ENCODE measurements at regions not wholly inside any gene's neighbourhood (a gene's known extent, or its start where the extent isn't known, plus 50 kb on each side); places are given as distances from the start of the nearest gene placed in this dataset.
"Not testable (repeated sequence)": the region's sequence is repeated elsewhere in the genome, so short reads cannot be mapped to it uniquely, and the experiment has no call there.

DNA sequence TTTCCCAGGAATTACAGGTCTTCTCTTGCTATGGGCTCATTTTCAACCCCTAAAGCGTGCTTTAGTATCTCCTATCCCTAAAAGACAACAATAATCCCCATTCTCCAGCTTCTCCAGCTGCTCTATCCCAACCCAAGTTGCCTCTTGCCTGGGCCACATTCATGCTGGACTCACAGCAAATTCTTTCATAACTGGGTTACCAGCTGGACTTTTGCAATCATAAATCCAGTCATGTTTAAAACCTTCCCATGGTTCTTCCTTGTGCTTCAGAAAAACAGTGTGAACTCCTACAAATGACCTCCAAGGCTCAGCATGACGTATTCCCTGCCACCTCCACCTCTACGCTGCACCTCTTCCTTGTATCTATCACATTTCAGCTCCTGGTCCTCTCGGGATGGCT, 346.9 kb downstream of the GADD45G start:
- DNase-seq: no peak

DNA sequence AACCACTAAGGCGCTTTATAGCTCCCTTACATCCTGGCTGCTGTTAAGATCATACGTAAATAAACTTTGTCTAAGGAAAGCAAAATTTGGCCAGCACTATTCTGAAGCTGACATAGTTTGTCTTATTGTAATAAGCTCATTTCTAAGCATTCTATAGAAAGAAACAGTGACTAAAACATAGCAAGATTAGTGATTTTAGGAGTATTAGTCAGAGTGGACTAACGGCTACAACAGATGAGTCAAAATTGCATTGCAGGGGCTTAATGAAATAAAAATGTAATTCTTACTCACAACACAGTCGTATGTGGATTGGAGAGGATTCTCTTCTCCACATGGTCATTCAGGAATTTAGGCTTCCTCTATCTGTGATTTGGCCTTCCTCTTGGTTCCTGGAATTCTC, 347.6 kb downstream of the GADD45G start:
- DNase-seq: no peak

DNA sequence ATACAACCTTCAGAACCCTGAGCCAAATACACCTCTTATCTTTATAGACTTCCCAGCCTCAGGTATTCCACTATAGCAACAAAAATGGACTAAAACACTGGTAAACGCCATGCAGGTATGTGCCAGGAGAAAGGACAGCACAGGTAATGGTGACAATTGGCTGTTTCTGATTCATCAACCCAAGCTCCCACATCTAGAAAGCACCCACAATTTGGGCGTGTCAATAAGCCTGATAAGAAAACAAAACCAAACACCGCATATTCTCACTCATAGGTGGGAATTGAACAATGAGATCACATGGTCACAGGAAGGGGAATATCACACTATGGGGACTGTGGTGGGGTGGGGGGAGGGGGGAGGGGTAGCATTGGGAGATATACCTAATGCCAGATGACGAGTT, 348.5 kb downstream of the GADD45G start:
- not testable (repeated sequence) for DNase-seq

DNA sequence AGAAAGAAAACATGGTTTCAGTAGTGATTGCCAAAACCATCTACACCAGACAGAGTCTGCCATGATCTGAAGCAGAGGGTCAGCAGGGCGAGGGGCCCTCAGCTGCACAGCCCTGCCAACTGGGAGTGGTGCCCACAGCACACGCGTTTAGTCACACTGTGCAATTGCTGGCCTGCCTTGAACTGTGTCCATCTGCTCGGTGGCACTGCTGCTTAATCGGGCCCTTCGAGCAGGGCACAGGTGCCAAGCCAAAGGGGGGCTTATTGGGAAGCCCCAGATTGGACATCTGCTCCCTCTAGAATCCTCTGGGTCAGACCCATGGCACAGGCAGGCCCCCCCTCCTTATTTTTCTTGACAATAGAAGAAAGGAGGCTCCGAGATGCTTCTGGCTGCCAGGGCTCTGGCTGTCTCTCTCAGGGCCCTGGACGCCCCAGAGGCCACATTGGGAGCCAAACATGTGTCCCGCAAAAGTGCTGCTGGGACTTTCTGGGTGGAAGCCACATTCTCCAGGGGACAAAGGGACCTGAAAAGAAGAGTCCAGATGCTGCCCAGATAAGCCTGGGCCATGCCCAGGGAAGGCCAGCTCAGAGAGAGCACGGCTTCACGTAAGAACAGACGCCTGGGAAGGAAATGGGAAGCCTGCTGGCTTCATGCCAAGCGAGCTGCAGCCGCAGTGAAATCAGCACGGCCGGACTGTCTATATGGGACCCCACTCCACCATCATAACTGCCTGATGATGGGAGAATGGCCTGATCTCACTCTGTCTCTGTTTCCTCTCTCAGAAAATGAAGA, 349.2 kb downstream of the GADD45G start:
- no peak for DNase-seq

DNA sequence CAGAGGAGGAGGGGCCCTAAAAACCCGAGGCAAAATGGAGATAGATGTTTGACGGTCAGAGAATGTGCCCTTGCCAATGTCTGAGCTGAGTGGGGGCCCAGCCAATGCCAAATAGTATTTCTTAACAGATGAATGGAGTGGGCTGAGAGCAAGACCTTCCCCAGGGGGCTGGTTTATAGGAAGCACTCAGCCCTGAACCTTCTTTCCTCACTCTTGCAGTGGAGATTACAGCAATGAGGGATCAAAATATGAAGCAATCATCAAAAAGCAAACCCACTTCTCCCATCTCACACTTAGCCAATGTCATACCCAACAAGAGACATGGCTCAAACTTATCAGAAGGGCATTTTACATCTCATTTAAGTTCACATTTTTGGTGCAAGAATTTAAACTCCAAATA, 350.3 kb downstream of the GADD45G start:
- DNase-seq: no peak

DNA sequence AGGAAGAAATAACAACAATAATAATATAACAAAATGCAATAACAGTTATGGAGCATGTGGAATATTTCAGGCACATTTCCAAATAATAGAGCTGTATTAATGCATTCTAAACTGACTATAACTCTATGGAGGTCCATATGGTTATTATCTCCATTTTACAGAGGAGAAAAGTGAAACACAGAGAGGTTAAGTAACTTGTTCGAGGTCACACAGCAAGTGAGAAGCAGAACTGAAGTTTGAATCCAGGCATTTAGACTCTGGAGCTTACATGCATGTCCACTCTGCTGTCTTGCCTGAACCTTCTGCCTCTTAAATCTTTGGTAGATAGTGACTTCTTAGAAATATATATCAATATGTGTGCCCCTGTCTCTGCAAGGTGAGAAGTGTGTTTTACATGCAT, 350.8 kb downstream of the GADD45G start:
- DNase-seq: no peak

DNA sequence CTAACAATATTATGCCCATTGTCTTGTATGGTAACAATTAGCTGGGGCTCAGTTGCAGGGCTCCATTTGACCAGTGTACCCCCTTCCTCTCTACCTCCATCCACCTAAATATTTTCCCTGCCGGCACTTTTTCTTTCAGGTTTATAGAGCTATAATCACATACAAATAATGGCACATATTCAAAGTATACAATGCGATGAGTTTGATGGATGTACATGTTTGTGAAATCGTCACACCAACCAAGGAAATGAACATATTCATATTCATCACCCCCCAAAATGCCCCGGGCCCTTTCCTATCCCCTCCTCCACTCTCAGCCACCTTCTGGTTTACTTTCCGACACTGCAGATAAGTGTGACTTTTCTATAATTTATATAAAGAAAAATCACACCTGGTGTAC, 351.5 kb downstream of the GADD45G start:
- no peak for DNase-seq

DNA sequence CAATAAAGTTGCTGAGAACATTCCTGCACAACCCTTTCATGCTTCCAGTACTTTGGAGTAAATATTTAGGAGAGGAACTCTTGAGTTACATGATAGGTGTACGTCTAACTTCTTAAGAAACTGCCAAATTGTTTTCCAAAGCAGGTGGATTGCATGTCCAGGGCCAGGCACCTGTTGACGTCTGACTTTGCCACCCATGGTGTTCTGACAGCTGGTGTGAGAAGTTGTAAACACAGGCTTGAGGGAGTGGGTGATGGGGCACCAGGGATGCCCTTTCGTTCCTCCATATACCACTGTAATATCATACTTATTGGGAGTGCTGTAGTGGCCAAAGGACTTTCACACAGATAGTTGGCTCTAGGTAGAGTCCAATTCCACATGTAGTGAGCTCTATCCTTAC, 352.1 kb downstream of the GADD45G start:
- DNase-seq: no peak

DNA sequence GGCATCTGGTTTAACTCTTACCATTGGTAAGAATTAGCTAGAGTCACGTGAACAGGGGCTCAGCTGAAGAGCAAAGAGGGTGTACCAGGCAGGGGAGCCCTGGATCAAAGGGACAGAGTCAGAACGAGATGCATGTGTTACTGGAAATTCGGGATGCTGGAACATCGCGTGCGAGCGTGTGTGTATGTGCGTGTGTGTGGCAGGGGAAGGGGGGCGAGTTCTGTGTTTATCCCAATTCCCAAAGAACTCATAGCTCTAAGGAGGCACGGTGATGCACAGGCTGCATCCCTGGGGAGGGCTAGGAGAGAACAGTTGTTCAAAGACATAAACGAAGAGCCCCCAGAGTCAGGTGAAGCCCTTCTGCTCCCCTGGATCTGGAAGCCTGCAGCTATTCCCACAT, 353.3 kb downstream of the GADD45G start:
- DNase-seq: no peak

DNA sequence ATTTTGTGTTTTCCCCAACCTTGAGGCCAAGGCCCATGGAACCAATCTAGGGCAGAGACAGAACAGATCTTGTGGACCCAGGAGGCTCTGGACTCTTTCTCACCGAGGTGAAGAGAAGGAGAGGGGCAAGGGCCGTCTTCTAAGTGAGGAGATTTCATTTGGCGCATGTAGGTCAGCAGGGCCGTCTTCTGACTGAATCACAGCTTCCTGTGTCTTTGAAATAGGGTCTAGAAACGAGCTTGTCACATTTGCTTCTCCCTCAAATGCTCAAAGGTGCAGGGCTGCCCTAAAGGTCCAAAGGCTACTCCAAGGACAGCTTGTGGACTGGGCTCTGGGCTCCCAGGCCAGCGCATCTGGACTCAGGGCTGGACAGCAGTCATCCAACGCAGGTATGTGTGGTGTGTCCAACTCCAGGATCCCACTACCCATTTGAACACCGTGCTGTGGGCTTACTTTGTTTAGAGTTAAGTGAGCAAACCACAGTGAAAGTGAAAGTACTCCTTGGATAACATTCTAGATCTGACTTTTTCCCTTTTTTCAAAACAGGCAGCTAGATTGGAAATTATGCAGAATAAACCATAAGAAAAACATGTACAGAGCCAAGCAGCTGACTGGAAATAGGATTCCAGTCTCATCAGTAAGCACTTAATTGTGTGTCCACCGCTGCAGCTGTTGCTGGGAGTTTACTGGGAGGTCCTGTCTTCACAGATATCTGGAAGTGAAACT, 357.0 kb downstream of the GADD45G start:
- no peak for DNase-seq

DNA sequence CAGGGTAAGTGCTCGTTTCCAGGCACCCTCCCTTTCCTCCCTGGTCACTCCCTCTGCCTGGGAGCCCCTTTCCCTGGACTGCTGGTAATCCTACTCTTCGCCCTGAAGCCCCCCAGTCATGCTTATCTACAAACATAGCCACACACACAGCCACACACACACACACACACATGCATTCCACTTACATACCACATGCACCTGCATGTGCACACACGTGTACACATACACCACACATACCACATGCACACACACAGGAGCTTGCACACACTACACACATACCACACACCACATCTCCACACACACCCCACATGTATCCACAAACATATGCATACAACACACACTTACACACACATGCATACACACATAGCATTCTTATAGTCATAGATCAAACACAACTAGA, 358.5 kb downstream of the GADD45G start:
- no peak for DNase-seq

DNA sequence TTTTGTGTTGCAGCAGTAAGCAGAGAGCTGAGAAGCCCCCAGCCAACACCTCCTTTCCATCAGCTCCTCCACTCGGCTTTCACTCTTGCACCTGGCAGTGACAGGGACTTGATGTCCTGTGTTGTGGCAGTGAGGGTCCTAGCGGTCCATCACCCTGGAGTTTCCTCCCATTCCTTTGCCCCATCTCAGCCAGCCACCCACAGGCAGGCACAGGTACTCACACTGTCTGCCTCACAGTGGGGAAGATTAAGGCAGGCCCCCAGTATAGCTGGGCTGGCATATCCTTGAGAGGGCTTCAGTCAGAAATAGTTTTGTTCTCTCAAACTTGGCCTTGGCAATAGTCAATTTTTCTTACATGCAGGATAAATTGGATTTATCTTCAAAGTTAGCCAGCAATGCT, 362.7 kb downstream of the GADD45G start:
- DNase-seq: no peak

DNA sequence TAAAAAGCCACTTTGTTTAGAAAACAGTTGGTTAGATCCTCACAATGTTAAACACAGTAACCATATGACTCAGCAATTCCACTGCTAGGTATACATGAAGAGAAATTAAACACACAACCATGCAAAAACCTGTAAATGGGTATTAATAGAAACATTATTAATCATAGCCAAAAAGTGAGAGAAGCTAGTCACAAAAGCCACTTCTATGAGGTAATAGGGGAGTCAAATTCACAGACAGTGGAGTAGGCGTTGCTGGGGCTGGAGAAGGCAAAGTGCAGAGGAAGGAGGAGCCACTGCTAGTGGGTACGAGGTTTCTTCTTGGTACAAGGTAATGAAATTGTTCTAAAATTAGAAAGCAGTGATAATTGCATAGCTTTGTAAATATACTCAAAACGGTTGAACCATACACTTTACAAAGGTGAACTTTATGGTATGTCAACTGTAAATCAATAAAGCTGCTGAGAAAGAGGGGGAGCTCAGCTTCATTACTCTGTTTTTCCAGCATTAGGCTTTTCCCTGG, 364.4 kb downstream of the GADD45G start:
- no peak for DNase-seq

DNA sequence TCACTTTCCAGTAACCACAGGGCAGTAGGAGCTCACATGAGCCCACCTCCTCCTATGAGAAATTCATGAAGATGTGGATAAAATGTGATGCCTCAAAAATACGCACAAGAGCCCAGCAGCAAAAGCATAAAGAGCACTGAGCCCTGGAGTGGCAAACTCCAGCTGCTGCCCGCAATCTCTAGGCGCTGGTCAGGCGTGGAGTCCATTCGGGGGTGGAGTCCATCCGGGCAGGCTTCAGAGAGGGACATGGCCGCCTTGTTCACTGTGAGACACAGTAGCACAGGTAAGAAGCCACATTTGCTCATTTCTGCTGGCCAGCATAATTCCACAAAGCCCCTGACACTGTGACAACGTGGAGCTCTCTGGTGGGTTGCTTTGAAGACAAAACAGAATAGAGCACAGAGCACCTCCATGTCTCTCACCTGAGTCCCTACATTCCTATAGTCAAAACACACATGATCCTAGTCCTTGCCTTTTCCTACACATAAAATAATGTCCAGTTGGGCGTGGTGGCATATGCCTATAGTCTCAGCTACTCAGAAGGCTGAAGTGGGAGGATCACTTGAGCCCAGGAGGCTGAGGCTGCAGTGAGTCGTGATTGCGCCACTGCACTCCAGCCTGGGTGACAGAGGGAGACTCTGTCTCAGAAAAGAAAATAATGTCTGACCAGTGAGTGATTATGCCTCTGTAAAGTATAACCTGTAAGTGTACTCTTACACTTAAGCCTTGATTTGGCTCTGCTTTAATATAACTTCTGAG, 365.2 kb downstream of the GADD45G start:
- DNase-seq: no peak

DNA sequence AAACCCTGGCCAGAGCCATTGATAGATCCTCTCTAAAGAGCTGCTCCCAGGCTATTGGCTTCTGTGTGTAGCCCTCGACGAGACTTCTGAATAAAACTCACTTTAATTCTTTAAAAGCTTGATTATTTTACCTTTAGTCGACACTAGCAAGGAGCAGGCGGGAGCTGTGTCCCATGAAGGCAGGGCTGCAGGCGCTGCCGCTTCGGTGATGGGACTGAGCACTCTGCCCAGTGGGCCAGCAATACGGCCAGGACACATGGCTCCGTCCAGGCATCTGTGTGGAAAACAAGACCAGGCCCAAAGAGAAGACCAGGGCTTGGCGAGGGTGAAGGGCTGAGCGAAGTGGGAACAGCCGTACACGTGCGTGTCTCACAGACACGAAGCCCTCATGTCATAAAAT, 365.9 kb downstream of the GADD45G start:
- DNase-seq: no peak

DNA sequence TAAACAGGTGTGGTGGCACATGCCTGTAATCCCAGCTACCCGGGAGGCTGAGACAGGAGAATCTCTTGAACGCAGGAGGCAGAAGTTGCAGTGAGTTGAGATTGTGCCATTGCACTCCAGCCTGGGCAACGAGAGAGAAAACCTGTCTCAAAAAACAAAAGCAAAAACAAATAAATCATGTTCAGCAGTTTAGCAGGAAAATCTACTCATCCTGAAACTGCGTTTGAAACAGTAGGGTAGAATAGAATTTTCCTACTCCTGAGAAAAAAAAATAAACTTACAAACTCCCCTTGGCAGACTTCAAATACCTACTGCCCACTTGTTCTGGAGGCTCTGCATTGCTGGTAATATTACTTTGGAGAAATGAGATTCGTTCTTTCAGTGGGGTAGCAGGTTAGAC, 367.7 kb downstream of the GADD45G start:
- no peak for DNase-seq

DNA sequence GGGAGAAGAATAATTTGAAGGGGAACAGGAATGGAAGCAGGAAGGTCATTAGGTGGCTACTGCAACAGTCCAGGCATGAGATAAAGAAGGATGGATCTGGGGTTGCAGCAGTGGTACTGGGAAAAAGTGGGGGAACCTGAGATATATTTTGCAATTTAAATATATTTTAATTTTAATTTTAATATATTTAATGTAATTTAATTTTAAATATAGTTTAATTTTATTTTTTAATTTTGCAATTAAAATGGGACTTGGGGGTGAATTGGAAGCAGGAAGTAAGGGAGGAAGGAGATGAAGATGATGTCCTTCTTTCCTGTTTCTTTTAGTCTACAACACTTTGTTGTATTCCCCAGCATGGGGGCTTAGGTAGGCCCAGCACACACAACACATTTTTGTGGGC, 369.8 kb downstream of the GADD45G start:
- DNase-seq: no peak

DNA sequence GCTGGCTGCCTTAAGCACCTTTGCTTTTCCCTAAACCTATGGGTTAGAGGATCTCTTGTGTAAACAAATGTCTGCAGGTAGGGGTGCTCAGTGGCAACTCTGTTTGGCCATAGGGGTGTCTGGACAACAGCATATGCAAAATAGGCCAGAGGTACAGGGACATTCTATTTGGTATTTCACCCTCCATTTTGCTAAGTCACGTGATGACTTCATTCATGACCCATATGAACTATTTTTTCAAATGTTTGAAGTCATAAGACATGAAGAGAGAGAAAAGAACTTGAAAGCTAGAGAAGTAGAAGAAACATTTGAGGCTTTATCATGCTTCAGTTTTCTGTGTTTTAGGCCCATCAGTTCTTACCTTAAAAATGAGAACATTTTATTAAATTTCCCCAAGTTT, 370.2 kb downstream of the GADD45G start:
- DNase-seq: no peak

DNA sequence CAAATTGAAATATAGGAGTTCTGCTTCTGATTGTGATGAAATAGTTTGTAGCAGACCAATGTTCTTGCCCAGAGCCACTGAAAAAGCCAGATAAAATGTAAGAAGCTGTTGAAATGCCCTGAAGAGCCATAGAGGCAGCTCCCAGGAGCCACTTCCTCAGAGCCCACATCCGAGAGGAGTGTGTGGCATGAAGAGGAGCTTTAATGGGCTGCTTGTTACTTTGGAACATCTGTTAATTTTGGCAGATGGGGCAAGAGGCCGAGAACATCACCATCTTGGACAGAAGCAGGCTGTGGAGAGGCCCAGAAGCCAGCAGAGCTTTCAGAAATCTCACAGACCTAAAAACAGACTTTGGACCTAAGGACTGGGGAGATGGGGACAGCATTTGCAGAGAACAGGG, 370.8 kb downstream of the GADD45G start:
- DNase-seq: no peak

DNA sequence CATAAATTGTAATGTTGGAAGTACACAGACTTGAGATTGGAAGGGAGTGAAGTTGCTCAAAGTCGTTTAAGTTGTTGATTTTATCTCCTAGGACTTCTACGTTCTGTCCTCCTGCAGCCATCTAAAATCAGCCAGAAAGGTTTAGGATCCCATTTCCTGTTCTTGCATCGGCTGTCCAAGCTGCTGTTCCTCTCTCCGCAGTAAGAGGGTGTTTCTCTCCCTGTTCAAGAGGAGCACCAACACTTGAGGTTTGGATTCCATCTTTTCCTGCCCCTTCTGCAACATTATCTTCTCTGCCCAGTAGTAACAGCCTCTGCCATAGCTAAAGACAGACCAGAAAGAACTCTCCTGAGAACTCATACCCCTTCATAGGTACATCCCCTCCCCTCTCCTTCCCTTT, 373.4 kb downstream of the GADD45G start:
- DNase-seq: no peak

DNA sequence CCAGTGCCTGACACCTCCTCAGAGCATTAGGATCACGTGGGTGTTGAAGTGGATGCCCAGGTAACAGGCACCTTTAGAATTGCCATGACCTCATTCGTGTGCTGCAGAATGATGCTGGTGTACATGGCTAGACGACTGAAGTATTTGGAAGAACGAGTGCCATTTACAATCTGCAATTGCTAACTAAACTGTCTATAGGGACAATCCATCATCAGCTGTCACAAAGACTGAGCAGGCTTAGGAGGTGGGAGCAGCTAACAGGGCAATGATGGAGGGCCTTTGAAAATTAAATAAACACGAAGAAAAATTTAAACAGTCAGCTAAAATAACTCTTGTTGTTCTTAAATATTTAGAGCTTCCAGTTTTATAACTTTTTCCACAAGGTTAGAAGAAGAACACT, 375.8 kb downstream of the GADD45G start:
- no peak for DNase-seq

DNA sequence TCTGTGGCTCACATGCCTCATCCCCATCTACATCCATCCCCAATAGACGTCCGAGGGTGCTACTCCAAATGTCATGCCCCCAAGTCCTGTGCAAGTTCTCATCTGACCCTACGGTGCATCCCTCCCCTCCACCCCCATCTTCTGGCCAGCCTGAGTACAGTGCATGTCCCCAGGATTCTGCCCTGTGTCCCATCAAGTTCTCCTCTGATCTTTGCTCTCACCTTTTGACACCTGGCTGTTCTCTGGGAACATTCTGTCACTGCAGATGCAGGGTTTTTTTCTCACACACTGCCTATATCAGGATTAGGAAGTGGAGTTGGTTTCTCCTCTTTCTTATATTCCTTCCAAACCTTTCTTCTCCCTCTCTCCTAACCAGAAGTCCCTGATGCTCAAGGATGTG, 377.2 kb downstream of the GADD45G start:
- no peak for DNase-seq

DNA sequence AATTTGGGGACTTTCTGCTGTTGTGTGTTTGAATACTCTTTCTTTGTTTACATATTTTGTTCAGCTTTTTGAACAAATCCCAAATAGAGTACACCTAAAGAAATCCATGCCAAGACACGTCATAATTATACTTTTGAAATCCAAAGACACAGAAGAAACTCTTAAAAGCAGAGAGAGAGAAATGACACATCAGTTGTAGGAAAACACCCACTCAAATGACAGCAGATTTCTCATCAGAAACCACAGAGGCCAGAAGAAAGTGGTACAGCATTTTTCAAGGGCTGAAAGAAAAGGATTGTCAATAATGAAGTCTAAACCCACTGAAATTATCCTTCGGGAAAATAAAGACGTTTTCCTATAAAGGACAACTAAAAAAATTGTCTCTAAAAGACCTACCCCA, 378.6 kb downstream of the GADD45G start:
- no peak for DNase-seq

DNA sequence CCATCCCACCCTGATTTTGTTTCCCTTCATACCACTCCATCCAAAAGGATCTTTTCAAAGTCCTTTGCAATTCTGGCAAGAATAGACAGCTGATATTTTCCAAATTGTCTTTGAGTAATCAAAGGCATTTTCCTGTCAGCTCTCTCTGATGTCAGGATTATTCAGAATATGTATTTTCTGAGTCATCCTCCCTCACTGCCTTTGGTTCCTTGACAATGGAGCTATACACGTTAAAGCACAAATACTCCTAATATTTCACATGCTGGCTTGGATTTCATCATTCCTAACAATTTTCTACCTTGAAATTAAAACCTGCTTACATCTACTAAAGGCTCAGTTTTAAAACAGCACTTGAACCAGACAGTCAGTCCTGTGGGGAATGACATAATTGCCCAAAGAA, 379.4 kb downstream of the GADD45G start:
- no peak for DNase-seq
